OCI-LY1 (cell line): ENCODE measurements at regions not wholly inside any gene's neighbourhood (a gene's known extent, or its start where the extent isn't known, plus 50 kb on each side); places are given as distances from the start of the nearest gene placed in this dataset.

ENCODE experiments used
- H2AFZ ChIP-seq: fragments of 200-600 bp; sonication (generic), shearing (Covaris generic); 2 replicates; pipeline ENCODE4 v1.6.0; 2014; ENCODE audit warnings: antibody characterized with exemption, mild to moderate bottlenecking, low read length
- H3F3A ChIP-seq: fragments of 200-600 bp; sonication (generic), shearing (Covaris generic); 2 replicates; pipeline ENCODE4 v1.6.0; 2014; ENCODE audit warnings: mild to moderate bottlenecking, antibody characterized with exemption, low read length, moderate library complexity; ENCODE audit not compliant: insufficient read depth
- H3K27ac ChIP-seq: fragments of 200-600 bp; sonication (generic); 2 replicates; pipeline ENCODE4 v1.5.1; 2014; ENCODE audit warnings: low read length, mixed run types, mild to moderate bottlenecking, low read depth; ENCODE audit not compliant: poor library complexity, severe bottlenecking
- H3K27me3 ChIP-seq: fragments of 200-600 bp; sonication (generic); 2 replicates; pipeline ENCODE4 v1.6.0; 2014; ENCODE audit warnings: antibody characterized with exemption, mild to moderate bottlenecking, low read length, moderate library complexity; ENCODE audit not compliant: insufficient read depth
- H3K36me3 ChIP-seq: fragments of 200-600 bp; sonication (generic); 2 replicates; pipeline ENCODE4 v1.6.1; 2014; ENCODE audit warnings: mild to moderate bottlenecking, antibody characterized with exemption, low read length, moderate library complexity, mixed read lengths; ENCODE audit not compliant: insufficient read depth
- H3K4me1 ChIP-seq: fragments of 200-600 bp; sonication (generic); 2 replicates; pipeline ENCODE4 v1.5.1; 2014; ENCODE audit warnings: mild to moderate bottlenecking, low read length, moderate library complexity; ENCODE audit not compliant: insufficient read depth, severe bottlenecking
- H3K4me2 ChIP-seq: fragments of 200-600 bp; sonication (generic), shearing (Covaris generic); 2 replicates; pipeline ENCODE4 v1.6.1; 2014; ENCODE audit warnings: low read length
- H3K4me3 ChIP-seq: fragments of 200-600 bp; sonication (generic); 2 replicates; pipeline ENCODE4 v1.5.1; 2014; ENCODE audit warnings: low read length, low read depth, mild to moderate bottlenecking, mixed read lengths; ENCODE audit not compliant: poor library complexity, severe bottlenecking
- H3K79me2 ChIP-seq: fragments of 200-600 bp; shearing (Covaris generic); 2 replicates; pipeline ENCODE4 v1.6.1; 2016; ENCODE audit warnings: mixed run types, low read length, mixed read lengths; ENCODE audit not compliant: insufficient read depth
- H3K9ac ChIP-seq: fragments of 200-600 bp; sonication (generic), shearing (Covaris generic); 2 replicates; pipeline ENCODE4 v1.6.1; 2014; ENCODE audit warnings: mild to moderate bottlenecking, low read length, mixed read lengths
- H3K9me2 ChIP-seq: fragments of 200-600 bp; sonication (generic), shearing (Covaris generic); 2 replicates; pipeline ENCODE4 v1.6.1; 2014; ENCODE audit warnings: low read depth, mild to moderate bottlenecking, low read length, mixed read lengths
- H3K9me3 ChIP-seq: fragments of 200-600 bp; shearing (Covaris generic); 2 replicates; pipeline ENCODE4 v1.6.1; 2014; ENCODE audit warnings: low read length, mixed read lengths
- H4K20me1 ChIP-seq: fragments of 200-600 bp; sonication (generic), shearing (Covaris generic); 2 replicates; pipeline ENCODE4 v1.6.0; 2016; ENCODE audit warnings: mild to moderate bottlenecking, low read length; ENCODE audit not compliant: insufficient read depth
- EZH2 ChIP-seq: fragments of 200-600 bp; sonication (generic), shearing (Covaris generic); IDR thresholded peaks from 2 replicates; pipeline ENCODE4 v1.8.0; 2017; ENCODE audit warnings: borderline replicate concordance, mixed run types, mild to moderate bottlenecking, antibody characterized with exemption, low read length, moderate library complexity, mixed read lengths
- TF ChIP-seq, protein P1 (sequence below): fragments of 200-600 bp; sonication (generic), shearing (Covaris generic); IDR thresholded peaks from 2 replicates; pipeline ENCODE4 v1.5.1; 2017; ENCODE audit warnings: mild to moderate bottlenecking, antibody characterized with exemption, low read length, moderate library complexity, mixed read lengths

DNA sequence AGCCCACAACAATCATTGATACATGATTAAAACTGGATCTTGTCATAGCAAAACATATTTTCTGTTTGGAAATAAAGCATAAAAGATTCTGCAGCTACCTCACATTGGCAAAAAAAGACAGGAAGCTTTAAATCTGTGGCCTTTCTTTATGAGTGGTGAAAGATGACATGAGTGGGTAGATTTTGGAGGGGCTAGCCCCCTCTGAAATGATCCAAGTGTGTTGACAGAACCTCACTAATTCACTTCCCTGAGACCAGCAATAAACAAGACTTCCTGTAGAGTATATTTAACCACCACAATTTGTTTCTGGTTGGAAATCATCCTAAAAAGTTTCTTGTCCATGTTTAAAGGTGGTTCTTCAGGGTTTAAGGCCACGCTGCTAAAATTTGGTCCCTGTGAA lies 530.8 kb downstream of the SPATA31D1 start:
- Histone ChIP-seq H3K4me1 (no peaks in the 10 kb centered on the region), H3K4me3 (no peak overlapping the region), H3K27me3 (no peaks in the 10 kb centered on the region), H3K9ac (no peak overlapping the region), H3K27ac (no peak overlapping the region), H3F3A (no peaks in the 10 kb centered on the region), H3K9me3 (no peaks in the 10 kb centered on the region), H3K36me3 (no peaks in the 10 kb centered on the region), H3K9me2 (no peaks in the 10 kb centered on the region), H2AFZ (no peak overlapping the region), H3K4me2 (no peak overlapping the region), H3K79me2 (no peaks in the 10 kb centered on the region), H4K20me1 (no peaks in the 10 kb centered on the region)
- no peak for TF ChIP-seq EZH2
- TF ChIP-seq, protein P1, sequence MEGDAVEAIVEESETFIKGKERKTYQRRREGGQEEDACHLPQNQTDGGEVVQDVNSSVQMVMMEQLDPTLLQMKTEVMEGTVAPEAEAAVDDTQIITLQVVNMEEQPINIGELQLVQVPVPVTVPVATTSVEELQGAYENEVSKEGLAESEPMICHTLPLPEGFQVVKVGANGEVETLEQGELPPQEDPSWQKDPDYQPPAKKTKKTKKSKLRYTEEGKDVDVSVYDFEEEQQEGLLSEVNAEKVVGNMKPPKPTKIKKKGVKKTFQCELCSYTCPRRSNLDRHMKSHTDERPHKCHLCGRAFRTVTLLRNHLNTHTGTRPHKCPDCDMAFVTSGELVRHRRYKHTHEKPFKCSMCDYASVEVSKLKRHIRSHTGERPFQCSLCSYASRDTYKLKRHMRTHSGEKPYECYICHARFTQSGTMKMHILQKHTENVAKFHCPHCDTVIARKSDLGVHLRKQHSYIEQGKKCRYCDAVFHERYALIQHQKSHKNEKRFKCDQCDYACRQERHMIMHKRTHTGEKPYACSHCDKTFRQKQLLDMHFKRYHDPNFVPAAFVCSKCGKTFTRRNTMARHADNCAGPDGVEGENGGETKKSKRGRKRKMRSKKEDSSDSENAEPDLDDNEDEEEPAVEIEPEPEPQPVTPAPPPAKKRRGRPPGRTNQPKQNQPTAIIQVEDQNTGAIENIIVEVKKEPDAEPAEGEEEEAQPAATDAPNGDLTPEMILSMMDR = no peak

DNA sequence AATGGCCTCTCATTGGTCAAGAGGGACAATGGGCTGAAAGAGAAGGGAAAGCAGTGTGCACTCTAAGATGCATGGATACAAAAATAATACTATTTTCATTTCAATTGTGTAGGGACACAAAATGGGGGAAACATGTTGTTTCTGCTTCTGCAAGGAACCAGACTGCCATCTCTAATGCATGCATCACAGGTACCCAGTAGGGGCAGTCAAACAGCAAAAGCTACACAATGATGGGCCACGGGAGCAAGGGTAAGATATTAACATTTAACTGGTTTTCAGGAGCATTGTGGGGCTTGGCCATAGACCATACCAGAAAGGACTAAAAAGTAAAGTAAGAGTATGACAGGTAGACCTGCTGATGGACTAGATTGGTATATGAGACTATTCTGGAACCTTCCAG lies 535.8 kb downstream of the SPATA31D1 start:
- H3K9me2 ChIP-seq = no peaks in the 10 kb centered on the region
- H4K20me1 ChIP-seq = no peaks in the 10 kb centered on the region
- no peak overlapping the region for H3K27ac ChIP-seq
- no peak overlapping the region for H2AFZ ChIP-seq
- TF ChIP-seq, protein P1 = no peak
- no peaks in the 10 kb centered on the region for H3K4me1 ChIP-seq
- no peaks in the 10 kb centered on the region for H3F3A ChIP-seq
- H3K79me2 ChIP-seq = no peaks in the 10 kb centered on the region
- 0 out of 2 replicates have a peak, but pooled peaks cover 4% of the 10 kb centered on the region for H3K9me3 ChIP-seq
- H3K9ac ChIP-seq = no peak overlapping the region
- H3K4me2 ChIP-seq = no peak overlapping the region
- H3K27me3 ChIP-seq = no peaks in the 10 kb centered on the region
- H3K4me3 ChIP-seq = no peak overlapping the region
- no peaks in the 10 kb centered on the region for H3K36me3 ChIP-seq

DNA sequence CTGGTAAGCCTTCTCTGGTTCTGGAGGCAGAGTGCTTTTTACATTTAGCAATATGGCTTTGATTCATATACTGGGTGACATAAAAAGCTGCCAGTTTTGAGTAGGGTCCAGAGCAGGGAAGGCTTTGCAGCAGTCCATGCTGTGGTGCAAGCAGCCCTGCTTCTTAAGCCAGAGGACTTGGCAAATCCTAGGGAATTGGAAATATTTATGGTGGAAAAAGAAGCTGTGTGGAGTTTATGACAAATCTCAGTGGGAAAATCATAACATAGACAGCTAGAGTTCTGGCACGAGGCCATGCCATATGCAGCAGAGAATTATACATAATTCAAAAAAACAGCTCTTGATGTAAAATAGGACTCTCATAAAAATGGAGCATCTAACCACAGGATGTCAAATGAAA lies 536.4 kb downstream of the RASEF start:
- H3K4me2 ChIP-seq = no peak overlapping the region
- no peaks in the 10 kb centered on the region for H3K4me1 ChIP-seq
- no peaks in the 10 kb centered on the region for H4K20me1 ChIP-seq
- no peaks in the 10 kb centered on the region for H3F3A ChIP-seq
- no peaks in the 10 kb centered on the region for H3K9me2 ChIP-seq
- no peaks in the 10 kb centered on the region for H3K36me3 ChIP-seq
- TF ChIP-seq, protein P1 = no peak
- TF ChIP-seq EZH2 = no peak
- no peak overlapping the region for H3K9ac ChIP-seq
- no peaks in the 10 kb centered on the region for H3K79me2 ChIP-seq
- H3K4me3 ChIP-seq = no peak overlapping the region
- 0 out of 2 replicates have a peak, but pooled peaks cover 4% of the 10 kb centered on the region for H3K9me3 ChIP-seq
- no peak overlapping the region for H2AFZ ChIP-seq
- no peaks in the 10 kb centered on the region for H3K27me3 ChIP-seq
- no peak overlapping the region for H3K27ac ChIP-seq
